Smooth muscle cell (in vitro differentiated cells): ENCODE measurements at regions not wholly inside any gene's neighbourhood (a gene's known extent, or its start where the extent isn't known, plus 50 kb on each side); places are given as distances from the start of the nearest gene placed in this dataset.

Source experiments
- DNase-seq: peaks from one replicate; lab custom pipeline; 2025; ENCODE audit not compliant: unreplicated experiment; lab: John Stamatoyannopoulos, UW
- H2AFZ ChIP-seq: fragments of 200-600 bp; sonication (generic); 2 replicates; pipeline ENCODE4 v1.6.0; 2016; ENCODE audit warnings: antibody characterized with exemption, low read depth, mild to moderate bottlenecking
- H3F3A ChIP-seq: fragments of 200-600 bp; sonication (generic); 2 replicates; pipeline ENCODE4 v1.6.0; 2017; ENCODE audit warnings: antibody characterized with exemption, low read depth
- H3K27ac ChIP-seq: fragments of 200-600 bp; sonication (generic); 2 replicates; pipeline ENCODE4 v1.5.1; 2016; ENCODE audit warnings: low read depth, mild to moderate bottlenecking
- H3K27me3 ChIP-seq: fragments of 200-600 bp; sonication (generic); 2 replicates; pipeline ENCODE4 v1.6.1; 2016; ENCODE audit warnings: low read depth, mild to moderate bottlenecking
- H3K36me3 ChIP-seq: fragments of 200-600 bp; sonication (generic); 2 replicates; pipeline ENCODE4 v1.5.1; 2016; ENCODE audit warnings: low read depth
- H3K4me1 ChIP-seq: fragments of 200-600 bp; sonication (generic); 2 replicates; pipeline ENCODE4 v1.5.1; 2016; ENCODE audit warnings: low read depth
- H3K4me2 ChIP-seq: fragments of 200-600 bp; sonication (generic); 2 replicates; pipeline ENCODE4 v1.6.0; 2016; ENCODE audit warnings: mild to moderate bottlenecking
- H3K4me3 ChIP-seq: fragments of 200-600 bp; sonication (generic); 2 replicates; pipeline ENCODE4 v1.5.1; 2016; ENCODE audit warnings: mild to moderate bottlenecking
- H3K79me2 ChIP-seq: fragments of 200-600 bp; sonication (generic); 2 replicates; pipeline ENCODE4 v1.6.0; 2016; ENCODE audit warnings: low read depth, mild to moderate bottlenecking
- H3K9ac ChIP-seq: fragments of 200-600 bp; sonication (generic); 2 replicates; pipeline ENCODE4 v1.6.0; 2016; ENCODE audit warnings: low read depth
- H3K9me3 ChIP-seq: fragments of 200-600 bp; sonication (generic); replicated peaks from 2 replicates; pipeline ENCODE4 v1.5.1; 2016; ENCODE audit warnings: low read depth
- H4K20me1 ChIP-seq: fragments of 200-600 bp; sonication (generic); 2 replicates; pipeline ENCODE4 v1.6.0; 2016; ENCODE audit warnings: low read depth
- CTCF ChIP-seq: fragments of 200-600 bp; sonication (generic); IDR thresholded peaks from 2 replicates; pipeline ENCODE4 v1.5.1; 2017; ENCODE audit warnings: borderline replicate concordance, mild to moderate bottlenecking, antibody characterized with exemption; ENCODE audit not compliant: insufficient read depth, poor library complexity, severe bottlenecking
- WGBS: methylation state at CpG from one replicate; pipeline ENCODE4 v1.1.7; 2016; ENCODE audit warnings: low lambda C conversion rate; 5-methylcytosine and 5-hydroxymethylcytosine counted together

GRCh38 chr3:150194513-150194912, 213.6 kb upstream of the TSC22D2 start:
- no peaks in the 10 kb centered on the region for H3K9me3 ChIP-seq
- H3K79me2 ChIP-seq, result no peaks in the 10 kb centered on the region
- no peak overlapping the region for H3K4me3 ChIP-seq
- peaks cover 17% of the 10 kb centered on the region for H3K4me1 ChIP-seq
- no peak overlapping the region for H3K27ac ChIP-seq
- no peak for TF ChIP-seq CTCF
- H2AFZ ChIP-seq, result no peak overlapping the region
- no peaks in the 10 kb centered on the region for H3K36me3 ChIP-seq
- H3K9ac ChIP-seq, result no peak overlapping the region
- no peaks in the 10 kb centered on the region for H4K20me1 ChIP-seq
- WGBS, result 82% methylated on average over 4 of the region's 4 CpGs
- no peak for DNase-seq
- no peaks in the 10 kb centered on the region for H3K27me3 ChIP-seq
- H3F3A ChIP-seq, result no peaks in the 10 kb centered on the region
- H3K4me2 ChIP-seq, result no peak overlapping the region

GRCh38 chr3:150184426-150185071, 213.9 kb upstream of the PFN2 start:
- no peak overlapping the region for H3K9ac ChIP-seq
- H3K79me2 ChIP-seq, result no peaks in the 10 kb centered on the region
- H3K4me1 ChIP-seq, result no peaks in the 10 kb centered on the region
- no peaks in the 10 kb centered on the region for H3F3A ChIP-seq
- no peaks in the 10 kb centered on the region for H3K9me3 ChIP-seq
- no peaks in the 10 kb centered on the region for H3K27me3 ChIP-seq
- H3K27ac ChIP-seq, result no peak overlapping the region
- peak overlapping the region; percentile 69 for H2AFZ ChIP-seq
- WGBS, result 12% methylated on average over 8 of the region's 8 CpGs
- no peaks in the 10 kb centered on the region for H3K36me3 ChIP-seq
- no peak for TF ChIP-seq CTCF
- DNase-seq, result no peak
- H3K4me3 ChIP-seq, result peak overlapping the region; percentile 50
- H3K4me2 ChIP-seq, result peak overlapping the region; percentile 83
- no peaks in the 10 kb centered on the region for H4K20me1 ChIP-seq

- no peaks in the 10 kb centered on the region for H3K36me3 ChIP-seq
- H3K4me3 ChIP-seq, result peak overlapping the region; percentile 50
- no peaks in the 10 kb centered on the region for H3F3A ChIP-seq
- H3K9ac ChIP-seq, result peak overlapping the region; percentile 32
- peak overlapping the region; percentile 83 for H3K4me2 ChIP-seq
- 8% methylated on average over 22 of the region's 22 CpGs for WGBS
- H3K9me3 ChIP-seq, result no peaks in the 10 kb centered on the region
- H3K27me3 ChIP-seq, result no peaks in the 10 kb centered on the region
- H3K4me1 ChIP-seq, result no peaks in the 10 kb centered on the region
- no peaks in the 10 kb centered on the region for H4K20me1 ChIP-seq
- peak overlapping the region; percentile 50 for H3K27ac ChIP-seq
- TF ChIP-seq CTCF, result peak; percentile 55
- H2AFZ ChIP-seq, result peak overlapping the region; percentile 69
- DNase-seq, result peak; percentile 21
- no peaks in the 10 kb centered on the region for H3K79me2 ChIP-seq
These were observed 213.2 kb upstream of the PFN2 start for GRCh38 chr3:150183678-150184425.
